ENCODE measurements at regions not wholly inside any gene's neighbourhood (a gene's known extent, or its start where the extent isn't known, plus 50 kb on each side); places are given as distances from the start of the nearest gene placed in this dataset.

DNA sequence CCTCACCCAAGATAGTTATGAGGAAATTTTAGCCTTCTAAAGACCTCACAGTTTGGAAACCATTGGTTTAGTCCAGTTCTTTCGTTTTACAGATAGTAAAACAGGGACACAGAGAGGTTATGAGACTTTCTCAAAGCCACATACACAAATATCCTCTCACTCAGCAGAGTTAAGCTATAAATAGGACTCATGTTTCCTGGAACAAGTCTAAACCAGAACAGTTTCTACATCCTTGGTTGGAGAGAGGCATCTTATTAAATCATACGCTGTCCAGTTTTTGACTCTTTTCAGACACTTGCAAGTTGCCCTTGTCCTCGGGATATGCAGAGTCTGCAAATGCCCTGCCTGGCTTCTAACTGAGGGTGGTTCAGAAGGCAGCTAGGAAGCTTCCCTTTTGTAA lies 462.1 kb upstream of the DEPDC1 start:
- DNase-seq (ENCODE audit: low read depth), result no peak
- TF ChIP-seq, protein P1, sequence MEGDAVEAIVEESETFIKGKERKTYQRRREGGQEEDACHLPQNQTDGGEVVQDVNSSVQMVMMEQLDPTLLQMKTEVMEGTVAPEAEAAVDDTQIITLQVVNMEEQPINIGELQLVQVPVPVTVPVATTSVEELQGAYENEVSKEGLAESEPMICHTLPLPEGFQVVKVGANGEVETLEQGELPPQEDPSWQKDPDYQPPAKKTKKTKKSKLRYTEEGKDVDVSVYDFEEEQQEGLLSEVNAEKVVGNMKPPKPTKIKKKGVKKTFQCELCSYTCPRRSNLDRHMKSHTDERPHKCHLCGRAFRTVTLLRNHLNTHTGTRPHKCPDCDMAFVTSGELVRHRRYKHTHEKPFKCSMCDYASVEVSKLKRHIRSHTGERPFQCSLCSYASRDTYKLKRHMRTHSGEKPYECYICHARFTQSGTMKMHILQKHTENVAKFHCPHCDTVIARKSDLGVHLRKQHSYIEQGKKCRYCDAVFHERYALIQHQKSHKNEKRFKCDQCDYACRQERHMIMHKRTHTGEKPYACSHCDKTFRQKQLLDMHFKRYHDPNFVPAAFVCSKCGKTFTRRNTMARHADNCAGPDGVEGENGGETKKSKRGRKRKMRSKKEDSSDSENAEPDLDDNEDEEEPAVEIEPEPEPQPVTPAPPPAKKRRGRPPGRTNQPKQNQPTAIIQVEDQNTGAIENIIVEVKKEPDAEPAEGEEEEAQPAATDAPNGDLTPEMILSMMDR (conservative IDR thresholded peaks at IDR 0.05; ENCODE audit: low read depth, low read length), result no peak
- H3K4me3 ChIP-seq (ENCODE audit: low read depth, low read length), result no peak overlapping the region

DNA sequence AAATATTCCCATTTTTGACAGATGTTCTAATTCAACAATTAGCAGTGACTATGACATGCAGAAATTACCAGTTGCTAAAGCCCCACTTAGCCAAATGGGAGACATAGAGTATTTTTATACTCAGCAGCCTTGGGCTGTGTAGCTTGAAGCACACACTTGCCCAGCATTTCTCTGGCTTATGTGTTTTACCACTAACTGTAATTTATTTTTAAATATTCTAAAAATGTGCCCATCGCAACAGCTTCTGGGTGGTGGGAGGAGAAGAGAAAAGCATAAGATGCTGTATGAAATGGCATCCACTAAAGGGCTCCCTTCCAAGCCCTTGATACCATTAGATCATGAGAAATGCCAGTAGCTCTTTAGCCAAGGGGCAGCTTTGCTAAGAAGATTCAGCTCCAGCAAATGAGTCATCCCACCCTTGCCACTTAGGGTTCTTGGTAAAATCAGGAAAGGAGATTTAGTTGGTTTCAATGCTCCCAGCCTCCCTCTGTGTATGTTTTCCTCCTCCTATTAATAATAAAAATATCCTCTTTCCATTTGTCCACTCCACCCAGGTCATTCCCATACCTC lies 462.7 kb upstream of the DEPDC1 start:
- no peak overlapping the region for H3K4me3 ChIP-seq (ENCODE audit: low read depth, low read length)
- TF ChIP-seq, protein P1 (conservative IDR thresholded peaks at IDR 0.05; ENCODE audit: low read depth, low read length), result no peak
- no peak for DNase-seq (ENCODE audit: low read depth)

DNA sequence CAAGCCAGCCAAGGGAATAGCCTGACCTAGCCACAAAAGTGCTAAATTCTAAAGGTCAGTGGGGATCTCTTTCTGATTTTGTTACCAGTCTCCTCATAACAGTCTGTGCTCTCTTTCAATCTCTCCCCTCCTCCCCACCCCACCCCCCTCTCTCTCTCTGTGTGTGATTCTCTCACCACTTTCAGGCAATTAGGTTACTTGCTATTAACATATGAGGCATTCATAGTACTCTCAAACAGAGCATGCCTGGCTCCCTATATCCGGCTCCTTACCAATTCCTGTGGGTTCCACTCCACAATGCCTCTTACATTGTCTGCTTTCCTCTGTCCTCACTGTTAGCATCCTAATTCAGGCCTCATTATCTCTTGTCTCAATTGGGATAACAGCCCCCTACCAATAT lies 464.3 kb upstream of the DEPDC1 start:
- no peak for DNase-seq (ENCODE audit: low read depth)
- TF ChIP-seq, protein P1 (conservative IDR thresholded peaks at IDR 0.05; ENCODE audit: low read depth, low read length), result no peak
- no peak overlapping the region for H3K4me3 ChIP-seq (ENCODE audit: low read depth, low read length)

DNA sequence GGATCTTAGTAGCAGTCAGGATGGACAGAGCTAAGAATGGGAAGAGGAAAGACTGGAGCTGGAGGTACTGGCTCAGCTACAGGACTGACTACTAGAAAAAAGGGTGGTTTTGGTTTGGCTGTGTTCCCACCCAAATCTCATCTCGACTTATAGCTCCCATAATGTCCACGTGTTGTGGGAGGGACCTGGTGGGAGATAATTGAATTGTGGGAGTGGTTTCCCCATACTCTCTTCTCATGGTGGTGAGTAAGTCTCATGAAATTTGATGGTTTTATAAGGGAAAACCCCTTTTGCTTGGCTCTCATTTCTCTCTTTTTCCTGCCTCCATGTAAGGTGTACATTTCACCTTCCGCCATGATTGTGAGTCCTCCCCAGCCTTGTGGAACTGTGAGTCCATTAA lies 466.5 kb upstream of the DEPDC1 start:
- DNase-seq (ENCODE audit: low read depth), result no peak
- H3K4me3 ChIP-seq (ENCODE audit: low read depth, low read length), result no peak overlapping the region
- TF ChIP-seq, protein P1 (conservative IDR thresholded peaks at IDR 0.05; ENCODE audit: low read depth, low read length), result no peak

DNA sequence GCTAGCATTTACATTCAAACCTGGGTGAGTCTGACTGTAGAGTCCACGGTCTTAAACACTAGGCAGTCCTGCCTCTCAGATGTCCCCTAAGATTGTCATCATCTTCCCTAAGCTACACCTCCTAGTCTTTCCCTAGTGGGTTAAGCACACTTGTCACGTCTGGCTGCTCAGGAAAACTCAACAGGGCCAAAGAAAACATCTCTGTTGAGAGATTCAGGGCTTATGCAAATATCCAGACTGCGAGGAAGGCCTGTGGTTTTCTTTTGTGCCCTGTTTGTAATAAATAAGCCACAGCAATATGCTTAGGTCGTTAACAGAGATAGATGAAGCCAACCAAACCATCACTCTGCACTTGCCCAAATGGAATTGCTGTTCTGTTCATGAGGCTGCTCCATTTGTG lies 472.6 kb upstream of the DEPDC1 start:
- H3K4me3 ChIP-seq (ENCODE audit: low read depth, low read length), result no peak overlapping the region
- TF ChIP-seq, protein P1 (conservative IDR thresholded peaks at IDR 0.05; ENCODE audit: low read depth, low read length), result no peak
- DNase-seq (ENCODE audit: low read depth), result no peak

DNA sequence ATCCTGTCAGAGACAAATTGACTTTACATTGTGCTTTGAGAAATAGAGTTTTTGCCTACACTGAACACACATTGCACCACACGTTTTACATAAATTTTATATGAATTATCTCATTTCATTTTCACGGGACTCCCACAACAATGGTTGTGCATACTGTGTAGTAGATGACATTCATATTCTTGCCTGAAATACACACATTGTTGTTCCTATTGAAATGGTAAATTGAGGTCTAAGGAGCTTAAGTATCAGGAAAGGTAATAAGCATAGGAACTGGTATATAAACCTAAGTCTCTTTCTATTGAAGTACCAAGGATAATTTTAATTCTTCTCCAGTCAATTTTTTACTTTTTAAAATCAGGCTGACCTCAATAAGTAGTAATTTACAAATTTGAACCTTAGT lies 473.7 kb upstream of the DEPDC1 start:
- no peak overlapping the region for H3K4me3 ChIP-seq (ENCODE audit: low read depth, low read length)
- no peak for DNase-seq (ENCODE audit: low read depth)
- TF ChIP-seq, protein P1 (conservative IDR thresholded peaks at IDR 0.05; ENCODE audit: low read depth, low read length), result no peak

DNA sequence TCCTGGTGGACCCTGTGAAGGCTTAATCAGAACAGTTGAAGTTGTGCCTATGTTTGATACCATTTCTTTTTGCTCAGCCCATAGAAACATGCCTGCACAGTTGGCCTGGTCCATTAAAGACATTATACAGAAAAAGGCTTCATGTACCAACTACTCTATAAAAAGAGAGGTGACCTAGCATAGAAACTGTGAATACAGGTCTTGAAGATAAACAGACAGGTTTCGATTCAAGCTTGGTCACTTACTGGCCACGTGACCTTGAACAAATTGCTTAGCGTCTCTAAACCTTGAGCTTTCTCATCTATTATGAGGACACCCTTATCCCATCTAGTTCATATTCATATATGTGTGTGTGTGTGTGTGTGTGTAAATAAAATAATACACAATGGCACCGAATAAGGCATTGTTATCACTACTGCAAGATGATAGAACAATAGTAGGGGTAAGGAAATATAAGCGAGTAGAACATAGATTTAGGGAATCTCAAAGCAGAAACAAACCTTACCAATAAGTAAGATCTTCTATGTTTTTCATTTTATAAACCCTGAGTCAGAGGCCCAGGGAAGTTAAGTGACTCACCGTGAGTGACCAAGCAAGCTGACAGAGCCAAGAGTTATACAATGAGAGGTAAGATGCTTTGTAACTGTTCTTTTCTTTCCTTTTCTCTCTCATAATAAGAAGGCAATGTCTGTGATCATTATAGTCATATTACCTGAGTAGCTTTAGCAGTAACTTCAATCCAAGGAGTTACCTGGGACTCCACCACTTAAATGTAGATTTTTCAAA lies 476.8 kb upstream of the DEPDC1 start:
- peak; percentile 14 for DNase-seq (ENCODE audit: low read depth)
- no peak overlapping the region for H3K4me3 ChIP-seq (ENCODE audit: low read depth, low read length)
- TF ChIP-seq, protein P1 (conservative IDR thresholded peaks at IDR 0.05; ENCODE audit: low read depth, low read length), result no peak
